Activated T-cell treated with anti-CD3 and anti-CD28 coated beads, Interleukin-2, amount 50 U/mL, for 1 hour (primary cell): ENCODE measurements at regions not wholly inside any gene's neighbourhood (a gene's known extent, or its start where the extent isn't known, plus 50 kb on each side); places are given as distances from the start of the nearest gene placed in this dataset.
"Not testable (repeated sequence)": the region's sequence is repeated elsewhere in the genome, so short reads cannot be mapped to it uniquely, and the experiment has no call there.

Experiments used
- DNase-seq: peaks from one replicate; pipeline ENCODE4 v3.0.0-alpha.2; 2020

DNA sequence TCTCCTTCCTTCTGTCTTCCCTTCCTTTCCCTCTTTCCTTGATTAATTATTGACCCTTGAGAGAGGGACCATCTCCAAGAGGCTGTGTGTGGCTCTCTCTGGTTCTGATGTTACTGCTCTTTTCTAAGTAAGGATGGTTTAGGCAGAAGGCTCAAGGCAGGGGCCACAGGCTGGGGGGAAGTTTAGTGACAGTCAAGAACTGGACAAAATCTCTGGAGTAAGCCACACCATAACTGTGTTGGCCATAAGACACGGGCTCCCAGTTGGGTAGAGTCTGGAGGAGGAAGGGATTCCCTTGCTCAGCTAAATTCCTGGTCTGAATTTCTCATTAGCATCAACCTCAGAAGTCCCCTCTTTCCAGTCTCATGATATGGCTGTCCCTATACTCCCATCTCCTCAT is 74.7 kb downstream of the BUD13 start:
- DNase-seq, result no peak

DNA sequence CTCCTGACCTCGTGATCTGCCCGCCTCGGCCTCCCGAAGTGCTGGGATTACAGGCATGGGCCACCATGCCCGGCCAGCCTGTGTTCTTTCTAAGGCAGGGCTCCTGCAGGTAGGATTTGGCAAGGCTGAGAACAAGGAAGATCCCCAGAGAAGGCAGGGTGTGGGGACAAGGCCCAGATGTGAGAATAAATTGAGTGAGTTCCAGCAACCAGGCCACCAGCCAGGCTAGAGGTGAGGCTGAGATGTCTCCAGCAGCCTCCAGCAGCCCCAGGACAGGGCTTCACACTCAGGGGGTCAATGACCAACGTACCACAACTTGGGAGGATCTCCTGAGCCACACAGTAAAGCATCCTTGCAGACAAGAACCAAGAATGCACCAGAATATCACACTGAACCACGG is 75.1 kb downstream of the BUD13 start:
- no peak for DNase-seq

DNA sequence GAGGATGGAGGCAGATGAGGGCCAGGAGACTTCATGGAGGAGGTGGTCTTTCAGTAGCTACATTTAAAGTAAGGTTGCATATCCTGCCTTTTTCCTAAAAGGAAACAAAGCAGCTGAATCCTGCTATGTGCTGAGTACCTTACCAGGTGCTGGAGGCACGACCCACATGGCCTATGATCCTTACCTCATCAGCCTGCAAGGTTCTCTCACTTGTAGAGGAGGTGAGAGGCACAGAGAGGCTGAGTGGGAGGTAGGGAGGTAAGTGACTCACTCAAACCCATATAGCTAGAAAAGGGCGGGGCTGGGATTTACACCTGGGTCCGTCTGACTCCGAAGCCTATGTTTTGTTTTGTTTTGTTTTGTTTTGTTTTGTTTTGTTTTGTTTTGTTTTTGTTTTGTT is 75.8 kb downstream of the BUD13 start:
- DNase-seq, result no peak

DNA sequence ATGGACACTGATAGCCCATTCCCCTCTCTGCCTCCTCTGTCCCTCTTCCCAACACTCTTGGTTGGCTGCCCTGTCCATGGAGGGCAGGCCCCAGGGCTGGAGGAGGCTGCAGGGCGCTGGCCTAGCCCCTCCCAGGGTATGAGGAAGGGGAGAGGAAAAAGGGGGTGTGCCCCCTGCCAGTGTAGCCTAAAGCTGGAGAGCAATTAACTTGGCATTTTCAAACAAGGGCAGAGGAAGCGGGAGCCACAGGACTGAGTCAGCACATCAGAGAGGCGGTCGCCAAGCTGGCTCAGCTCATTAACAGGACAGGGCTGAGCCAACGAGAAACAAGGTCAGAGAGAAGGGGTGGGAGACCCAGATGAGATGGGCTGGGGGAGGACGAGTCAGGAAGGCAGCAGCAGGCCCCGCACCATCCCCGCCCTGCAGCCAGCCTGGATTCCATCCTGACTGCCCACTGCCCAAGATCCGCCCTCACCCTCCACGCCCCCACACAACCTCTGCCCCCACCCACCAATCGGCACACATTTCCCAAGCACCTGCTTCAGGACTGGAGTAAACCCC is 76.3 kb downstream of the BUD13 start:
- DNase-seq, result no peak

DNA sequence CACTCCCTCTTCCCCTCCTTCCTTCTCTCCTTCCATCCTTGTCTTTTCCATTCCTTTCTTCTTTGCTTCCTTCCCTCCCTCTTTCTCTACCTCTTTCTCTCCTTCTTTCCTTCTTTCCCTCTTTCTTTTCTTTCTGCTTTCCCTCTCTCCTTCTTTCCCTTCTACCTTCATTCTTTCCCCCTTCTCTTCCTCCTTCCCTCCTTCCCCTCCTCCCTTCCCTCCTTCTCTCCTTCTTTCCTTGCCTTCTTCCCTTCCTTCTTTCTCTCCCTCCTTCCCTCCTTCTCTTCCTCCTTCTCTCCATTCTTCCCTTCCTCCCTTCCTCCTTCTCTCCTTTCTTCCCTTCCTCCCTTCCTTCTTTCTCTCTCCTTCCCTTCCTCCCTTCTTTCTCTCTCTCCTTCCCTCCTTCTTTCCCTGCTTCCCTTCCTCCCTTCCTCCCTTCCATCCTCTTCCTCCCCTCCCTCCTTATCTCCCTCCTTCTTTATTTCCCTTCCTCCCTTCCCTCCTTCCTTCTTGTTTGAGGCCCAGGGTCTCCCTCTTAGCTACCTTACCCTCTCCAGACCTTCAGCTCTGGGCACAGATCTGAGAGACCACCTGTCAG is 77.0 kb downstream of the BUD13 start:
- DNase-seq, result no peak

DNA sequence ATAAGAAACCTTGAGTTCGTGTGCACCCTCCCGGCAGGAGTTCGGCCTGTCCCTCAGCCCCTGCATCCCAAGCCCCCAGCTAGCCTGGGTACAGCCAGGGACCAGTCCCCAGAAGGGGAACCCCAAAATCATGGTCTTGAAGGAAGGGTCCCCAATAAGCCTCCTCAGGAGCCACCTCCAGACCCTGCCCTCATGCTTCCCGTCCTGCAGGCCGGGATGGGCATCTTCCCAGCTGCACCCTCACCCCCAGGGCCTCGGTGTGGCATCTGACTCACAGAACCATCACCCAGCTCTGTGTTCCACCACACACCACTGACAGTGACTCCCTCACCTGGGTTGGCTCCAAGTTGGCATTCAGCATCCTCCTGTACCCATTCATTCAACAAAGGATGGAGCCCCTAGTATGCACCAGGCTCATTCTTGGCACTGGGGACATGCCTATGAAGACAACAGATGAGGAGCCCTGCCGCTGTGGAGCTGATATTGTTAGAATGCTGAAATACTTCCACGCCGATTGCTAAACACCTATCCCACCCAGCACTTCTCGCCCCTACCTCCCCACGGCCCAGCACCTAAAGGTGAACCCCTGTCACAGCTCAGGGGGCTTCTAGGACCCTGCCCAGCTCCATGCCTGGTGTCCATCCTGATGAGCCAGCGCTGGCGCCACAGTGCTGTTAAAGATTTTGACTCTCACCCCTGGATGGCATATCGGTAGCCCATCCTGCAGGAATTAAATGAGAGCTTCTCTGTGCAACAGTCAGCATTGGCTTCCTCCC is 77.8 kb downstream of the BUD13 start:
- no peak for DNase-seq

DNA sequence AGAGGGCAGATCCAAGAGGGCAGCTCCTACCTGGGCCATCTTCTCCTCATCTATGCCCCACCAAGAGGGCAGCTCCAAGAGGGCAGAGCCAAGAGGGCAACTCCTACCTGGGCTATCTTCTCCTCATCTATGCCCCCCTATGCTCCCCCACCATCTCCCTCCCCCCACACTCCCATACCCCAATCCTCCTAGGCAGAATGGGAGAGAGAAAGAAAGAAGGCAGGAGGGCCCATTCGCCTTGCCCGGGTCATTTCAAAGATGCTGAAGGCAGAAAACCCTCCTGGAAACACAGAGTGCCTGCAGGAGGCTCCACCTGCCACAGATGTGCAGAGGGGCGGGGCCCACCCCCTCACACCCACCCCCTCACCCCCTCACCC is 78.5 kb downstream of the BUD13 start:
- DNase-seq, result no peak

DNA sequence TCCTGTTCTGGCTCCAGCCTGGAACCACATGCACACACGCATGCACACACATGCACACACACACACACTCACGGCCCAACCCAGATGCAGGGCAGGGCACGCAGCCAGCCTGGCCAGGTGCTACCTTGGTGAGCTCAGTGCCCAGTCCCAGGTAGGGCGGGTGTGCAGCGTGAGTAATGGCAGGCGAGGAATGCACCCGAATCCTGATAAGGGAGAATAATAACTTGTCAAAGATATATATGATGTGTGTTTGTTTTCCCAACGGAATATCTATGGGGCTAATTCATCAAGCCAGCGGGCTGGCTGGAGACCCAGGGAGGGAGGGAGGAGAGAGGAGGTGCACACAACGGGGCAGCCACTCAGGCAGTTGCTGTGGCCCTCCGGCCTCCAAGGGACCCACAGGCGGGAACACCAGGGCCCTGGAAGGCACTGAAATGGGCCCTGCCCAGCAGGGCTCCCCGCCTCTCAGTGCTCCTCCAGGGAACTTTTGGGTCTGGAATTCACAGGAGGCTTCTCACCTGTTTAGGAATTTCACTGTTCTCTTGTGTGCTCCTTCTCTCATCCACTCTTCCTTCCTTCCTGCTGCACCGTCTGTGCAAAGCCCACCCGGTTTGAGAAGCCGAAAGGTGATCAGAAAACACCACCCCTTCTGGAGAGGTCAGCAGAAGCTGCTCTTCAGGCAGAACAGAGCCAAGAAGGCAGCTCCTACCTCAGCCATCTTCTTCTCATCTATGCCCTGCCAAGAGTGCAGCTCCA is 79.0 kb downstream of the BUD13 start:
- DNase-seq, result no peak

DNA sequence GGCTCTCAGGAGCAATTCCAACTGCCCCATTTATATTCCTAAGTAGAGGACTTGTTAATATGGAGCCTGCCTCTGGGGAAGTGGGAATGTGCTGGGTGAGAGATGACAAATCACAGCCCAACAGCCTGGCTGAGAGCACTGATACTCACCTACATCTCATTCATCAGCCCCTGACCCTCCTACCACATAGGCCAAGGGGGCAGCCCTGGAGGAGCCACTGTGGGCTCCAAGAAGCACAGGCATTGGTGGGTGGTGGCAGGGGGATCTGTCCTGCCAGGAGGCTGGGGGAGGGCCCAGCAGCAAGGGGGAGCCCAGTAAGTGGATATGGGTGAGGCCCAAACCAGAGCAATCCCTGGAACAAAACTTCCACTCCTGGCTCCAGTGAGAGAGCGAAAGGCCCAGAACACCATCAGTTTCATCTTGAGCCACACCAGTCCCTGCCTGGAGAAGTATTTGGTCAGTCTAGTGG is 79.7 kb downstream of the BUD13 start:
- no peak for DNase-seq

DNA sequence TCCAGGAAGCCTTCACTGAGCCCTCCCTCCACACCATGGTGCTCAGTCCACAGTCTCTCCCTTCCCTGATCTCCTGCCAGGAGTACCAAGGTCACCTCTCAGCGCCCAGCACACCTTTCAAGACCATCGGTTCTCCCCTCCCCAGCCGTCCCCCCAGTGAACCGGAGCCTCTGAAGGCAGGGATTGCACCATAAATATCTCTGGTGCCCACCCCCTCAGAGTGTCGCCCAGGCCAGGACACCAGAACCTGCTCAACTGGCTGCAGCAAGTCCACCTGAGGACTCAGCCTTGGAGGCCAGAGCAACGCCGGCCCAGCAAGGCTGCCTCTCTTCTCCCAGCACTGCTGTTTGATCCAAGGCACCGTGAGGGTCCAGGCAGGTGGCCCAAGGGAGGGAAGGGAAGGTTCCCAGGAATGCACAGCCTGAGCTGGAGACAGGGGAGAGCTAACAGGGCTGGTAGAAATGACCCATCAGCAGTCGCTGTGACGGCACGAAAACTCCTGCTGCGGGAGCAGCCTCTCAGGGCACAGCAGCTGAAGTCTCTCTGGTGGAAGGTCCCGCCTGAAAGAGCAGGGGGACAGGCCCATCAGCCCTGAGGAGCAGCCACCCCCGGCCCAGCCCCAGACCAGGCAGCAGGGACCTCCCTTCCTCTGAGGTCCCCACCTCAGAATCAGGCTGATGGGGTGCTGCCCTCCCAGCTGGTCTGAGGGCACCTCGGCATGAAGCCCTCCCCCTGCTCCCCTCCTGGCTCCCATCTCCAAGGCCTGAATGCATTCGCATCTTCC is 80.3 kb downstream of the BUD13 start:
- no peak for DNase-seq

DNA sequence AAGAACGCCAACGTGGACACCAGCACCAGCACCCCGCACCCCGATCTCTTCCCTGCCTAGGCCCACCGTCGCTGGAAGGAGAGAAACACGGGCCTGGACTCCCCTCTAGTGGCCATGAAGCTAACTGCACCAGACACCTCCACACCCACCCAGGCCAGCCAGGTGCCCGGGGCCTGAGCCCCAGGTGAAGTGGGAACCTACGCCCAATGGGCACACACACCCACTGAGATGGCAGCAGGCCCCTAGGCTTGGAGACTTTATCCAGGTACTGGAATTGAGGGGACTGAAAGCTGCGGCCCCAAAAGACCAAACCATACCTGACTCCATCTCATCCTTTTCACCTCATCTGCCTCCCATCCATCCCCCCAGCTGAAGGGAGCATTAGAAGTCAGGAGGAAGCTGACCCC is 81.0 kb downstream of the BUD13 start:
- peak; percentile 66 for DNase-seq

DNA sequence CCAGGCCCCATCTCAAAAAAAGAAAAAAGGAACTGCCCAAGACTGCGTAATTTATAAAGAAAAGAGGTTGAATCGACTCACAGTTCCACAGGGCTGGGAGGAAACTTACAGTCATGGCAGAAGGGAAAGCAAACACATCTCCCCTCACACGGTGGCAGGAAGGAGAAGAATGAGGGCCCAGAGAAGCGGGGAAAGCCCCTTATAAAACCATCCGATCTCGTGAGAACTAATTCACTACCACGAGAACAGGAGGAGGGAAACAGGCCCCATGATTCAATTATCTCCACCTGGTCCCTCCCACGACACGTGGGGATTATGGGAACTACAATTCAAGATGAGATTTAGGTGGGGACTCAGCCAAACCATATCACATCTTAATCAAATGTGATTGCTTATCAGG is 82.2 kb downstream of the BUD13 start:
- no peak for DNase-seq

DNA sequence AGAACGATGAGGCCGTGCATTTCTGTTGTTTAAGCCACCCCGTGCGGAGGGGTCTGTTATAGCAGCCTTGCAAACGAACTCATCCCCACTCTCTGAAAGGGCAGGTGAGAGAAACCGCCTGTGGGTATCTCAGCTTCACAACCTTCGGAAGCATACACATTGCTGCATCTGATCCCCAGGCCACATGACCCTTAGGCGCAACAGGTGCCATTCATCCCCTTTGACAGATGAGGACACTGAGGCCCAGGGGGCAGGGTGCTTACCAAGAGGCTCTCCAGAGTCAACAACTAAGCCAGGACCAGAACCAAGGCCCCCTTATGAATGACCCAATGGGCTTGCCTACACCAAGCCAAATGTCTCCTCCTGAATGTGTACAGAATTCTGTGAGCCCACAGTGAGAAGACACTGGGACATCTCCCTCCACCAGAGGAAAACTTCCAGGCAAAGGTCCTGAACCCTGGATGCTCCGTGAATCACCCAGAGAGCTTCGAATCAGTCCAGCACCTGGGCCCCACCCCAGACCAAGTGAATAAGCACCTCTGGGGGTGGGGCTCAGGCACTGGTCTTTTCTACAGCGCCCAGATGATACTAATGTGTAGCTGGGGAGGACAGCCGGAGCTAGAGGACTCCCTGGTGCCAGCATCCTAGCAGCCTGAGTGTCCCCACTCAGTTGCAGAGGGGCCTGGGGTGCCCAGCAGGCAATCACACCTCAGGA is 83.2 kb downstream of the BUD13 start:
- DNase-seq, result no peak

DNA sequence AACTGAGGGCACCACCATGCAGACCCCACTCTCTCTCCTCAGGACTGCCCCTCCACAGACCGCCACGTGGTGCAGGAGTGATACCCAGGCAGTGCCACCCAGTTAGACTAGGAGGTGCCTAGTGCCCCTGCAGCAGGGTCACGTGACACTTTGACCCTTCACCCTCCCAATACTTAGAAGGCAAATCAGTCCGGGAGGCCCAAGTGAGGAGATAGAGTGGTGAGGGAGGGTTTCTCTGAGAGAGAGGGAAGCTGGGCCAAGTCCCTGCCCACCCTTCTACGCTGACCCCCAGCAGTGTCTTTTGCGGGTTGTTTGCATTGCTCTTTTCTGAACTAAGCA is 84.6 kb downstream of the BUD13 start:
- no peak for DNase-seq

DNA sequence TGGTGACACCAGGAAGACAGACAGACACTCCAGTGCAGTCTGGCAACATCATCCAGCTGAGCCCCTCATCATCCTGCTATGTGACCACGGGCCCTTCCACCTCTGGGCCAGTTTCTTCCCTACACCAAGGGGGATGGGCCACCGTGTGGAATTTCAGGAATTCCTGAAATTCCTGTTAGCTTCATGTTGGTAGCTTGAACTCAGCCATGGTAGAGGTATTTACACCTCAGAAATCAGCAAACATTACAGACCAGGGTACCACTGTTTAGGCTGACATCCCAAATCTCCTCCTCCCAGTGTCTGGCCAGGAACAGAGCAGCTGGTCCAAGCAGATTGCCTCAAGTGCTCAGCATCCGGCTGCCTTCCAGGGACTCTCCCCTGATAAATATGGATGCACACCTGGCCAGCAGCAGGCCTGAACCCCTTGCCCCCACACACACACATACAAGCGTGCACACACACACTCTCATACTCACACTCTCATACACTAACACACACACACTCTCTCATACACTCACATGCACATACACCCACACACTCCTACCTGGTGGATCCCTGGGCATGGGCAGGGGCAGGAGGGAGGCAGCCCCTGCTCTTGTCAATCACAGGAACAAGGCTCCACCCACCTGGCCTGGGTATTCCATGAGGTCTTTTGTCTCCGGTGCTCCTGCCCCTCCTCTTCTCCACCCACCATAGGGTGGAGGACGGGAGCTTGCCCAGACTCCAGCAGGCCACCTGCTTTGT is 85.2 kb downstream of the BUD13 start:
- no peak for DNase-seq

DNA sequence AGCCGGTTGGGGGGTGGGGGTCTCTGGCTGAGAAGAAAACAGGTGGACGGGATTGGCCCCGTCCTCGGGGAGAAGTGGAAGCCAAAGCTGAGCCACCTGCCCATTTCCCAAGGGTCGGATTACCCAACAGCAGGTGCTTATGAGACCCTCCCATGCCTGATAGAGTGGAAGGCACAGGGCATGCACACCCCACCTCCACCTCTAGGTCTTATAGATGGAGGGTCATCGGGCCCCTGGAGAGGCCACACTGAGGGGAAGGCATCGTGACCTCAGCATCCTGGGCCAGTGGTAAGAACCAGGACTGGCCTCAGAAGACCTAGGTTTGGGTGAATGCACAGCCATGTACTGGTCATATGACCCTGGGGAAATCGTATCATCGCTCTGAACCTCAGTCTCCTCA is 85.9 kb downstream of the BUD13 start:
- no peak for DNase-seq

DNA sequence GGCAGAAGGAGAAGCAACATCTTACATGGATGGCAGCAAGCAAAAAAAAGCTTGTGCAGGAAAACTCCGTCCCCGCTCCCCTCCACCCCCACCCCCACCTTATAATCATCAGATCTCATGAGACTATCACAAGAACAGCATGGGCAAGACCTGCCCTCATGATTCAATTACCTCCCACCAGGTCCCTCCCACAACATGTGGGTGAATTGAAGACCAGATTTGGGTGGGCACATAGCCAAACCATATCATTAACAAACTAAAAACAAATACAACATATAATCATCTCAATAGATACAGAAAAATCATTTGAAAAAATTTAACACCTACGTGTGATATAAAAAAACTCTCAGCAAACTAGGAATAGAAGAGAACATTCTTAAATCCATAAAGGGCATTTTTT is 88.8 kb downstream of the BUD13 start:
- no peak for DNase-seq

DNA sequence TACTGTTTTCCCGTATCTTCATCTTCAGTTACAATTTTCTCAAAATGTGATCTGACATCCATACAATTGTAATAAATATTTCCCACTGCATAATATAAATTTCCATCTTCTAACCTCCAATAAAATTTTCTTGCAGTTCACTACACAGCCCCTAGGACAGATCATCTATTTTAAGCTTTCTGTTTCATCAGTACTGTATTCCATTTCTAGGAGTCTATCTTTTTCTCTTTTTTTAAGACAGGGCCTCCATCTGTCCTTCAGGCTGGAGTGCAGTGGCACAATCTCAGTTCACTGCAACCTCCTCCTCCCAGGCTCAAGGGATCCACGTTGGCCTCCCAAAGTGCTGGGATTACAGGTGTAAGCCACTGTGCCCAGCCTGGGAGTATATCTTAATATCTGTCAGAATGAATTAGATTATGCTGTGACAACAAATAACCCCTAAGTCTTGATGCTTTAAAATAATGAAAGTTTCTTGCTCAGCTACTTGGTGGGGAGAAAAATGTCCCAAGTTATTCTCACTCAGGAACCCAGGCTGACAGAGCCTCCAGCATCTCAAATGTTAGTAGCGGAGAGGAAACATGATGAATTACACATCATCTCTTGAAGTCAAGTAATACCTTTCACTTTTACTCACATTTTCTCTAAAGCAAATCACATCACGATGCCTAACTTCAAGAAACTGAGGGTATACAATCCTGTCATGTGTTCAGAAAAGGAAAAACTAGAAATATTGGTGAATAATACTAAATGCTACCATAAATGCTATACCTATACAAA is 92.2 kb downstream of the BUD13 start:
- no peak for DNase-seq

DNA sequence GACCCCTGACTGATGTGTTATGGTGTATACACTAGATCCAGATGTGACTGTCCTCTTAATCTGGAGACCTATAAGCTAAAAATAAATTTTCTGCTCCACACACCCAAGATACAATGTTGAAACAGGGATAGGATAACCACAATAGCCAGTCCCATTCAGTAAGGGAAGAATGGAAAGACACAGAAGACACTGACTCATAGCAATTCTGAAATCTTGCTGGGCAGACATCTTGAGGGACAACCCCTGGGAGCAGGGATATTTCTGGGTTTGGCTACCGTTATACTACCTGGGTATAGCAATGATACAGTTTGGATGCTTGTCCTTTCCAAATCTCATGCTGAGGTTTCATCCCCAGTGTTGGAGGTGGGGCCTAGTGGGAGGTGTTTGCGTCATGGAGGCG is 93.9 kb downstream of the BUD13 start:
- DNase-seq, result no peak

DNA sequence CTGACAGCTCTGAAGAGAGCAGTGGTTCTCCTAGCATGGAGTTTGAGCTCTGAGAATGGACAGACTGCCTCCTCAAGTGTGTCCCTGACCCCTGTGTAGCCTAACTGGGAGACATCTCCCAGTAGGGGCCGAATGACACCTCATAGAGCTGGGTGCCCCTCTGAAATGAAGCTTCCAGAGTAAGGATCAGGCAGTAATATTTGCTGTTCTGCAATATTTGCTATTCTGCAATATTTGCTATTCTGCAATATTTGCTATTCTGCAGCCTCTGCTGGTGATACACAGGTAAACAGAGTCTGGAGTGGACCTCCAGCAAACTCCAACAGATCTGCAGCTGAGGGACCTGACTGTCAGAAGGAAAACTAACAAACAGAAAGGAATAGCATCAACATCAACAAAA is 105.5 kb downstream of the BUD13 start:
- not testable (repeated sequence) for DNase-seq
